HG02970 (cell line): ENCODE measurements at regions not wholly inside any gene's neighbourhood (a gene's known extent, or its start where the extent isn't known, plus 50 kb on each side); places are given as distances from the start of the nearest gene placed in this dataset.
"Not testable (repeated sequence)": the region's sequence is repeated elsewhere in the genome, so short reads cannot be mapped to it uniquely, and the experiment has no call there.

ENCODE experiments used
- ATAC-seq: cut with Tn5 transposase; IDR thresholded peaks from one replicate; pipeline ENCODE4 v1.9.1; 2021; ENCODE audit warnings: mild to moderate bottlenecking, moderate library complexity, moderate number of reproducible peaks; ENCODE audit not compliant: unreplicated experiment, low FRiP score

- no peak for ATAC-seq
Observed at GRCh38 chr21:35818597-35818996, 241.7 kb downstream of the SETD4 start.

DNA sequence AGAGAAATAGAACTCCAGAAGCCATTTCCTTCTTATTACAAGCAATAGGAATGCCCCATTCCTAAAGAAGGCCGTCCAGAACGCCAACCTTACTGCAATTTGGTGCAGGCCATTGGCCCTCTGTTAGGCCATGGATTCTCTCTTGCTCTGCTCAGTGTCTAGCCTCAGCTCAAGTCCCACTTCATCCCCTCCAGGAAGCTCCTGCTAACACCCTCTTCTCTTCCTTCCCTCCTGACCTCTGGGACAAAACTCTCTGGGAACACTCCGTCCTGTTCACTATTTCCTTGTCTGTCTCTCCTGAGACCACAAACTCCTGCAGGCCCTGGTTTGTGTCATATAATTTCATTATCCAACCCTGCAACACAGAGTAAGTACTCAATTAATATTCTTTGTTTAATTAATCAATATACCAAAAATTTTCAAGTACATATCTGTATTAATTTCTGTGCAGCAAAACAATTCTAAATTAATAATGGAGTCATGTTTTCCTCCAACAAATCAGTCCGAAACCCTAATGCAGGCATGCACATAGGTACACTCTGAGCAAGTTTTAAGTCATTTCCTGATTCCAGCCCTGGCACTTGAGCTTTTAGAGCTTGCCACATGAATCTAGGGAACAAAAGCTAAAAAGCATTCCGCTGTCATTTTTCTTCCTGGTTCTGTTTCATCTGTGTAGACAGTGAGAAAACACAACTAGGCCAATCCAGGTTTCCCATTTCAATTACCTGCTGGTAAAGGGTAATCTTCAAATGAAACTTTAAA is 245.3 kb downstream of the SETD4 start:
- ATAC-seq, result no peak

GRCh38 chr21:35812679-35813078 is 247.6 kb downstream of the SETD4 start:
- no peak for ATAC-seq

- no peak for ATAC-seq
Observed at GRCh38 chr21:35811191-35811806, 249.0 kb downstream of the SETD4 start.

- no peak for ATAC-seq
Observed at GRCh38 chr21:35810431-35810970, 249.8 kb downstream of the SETD4 start.

DNA sequence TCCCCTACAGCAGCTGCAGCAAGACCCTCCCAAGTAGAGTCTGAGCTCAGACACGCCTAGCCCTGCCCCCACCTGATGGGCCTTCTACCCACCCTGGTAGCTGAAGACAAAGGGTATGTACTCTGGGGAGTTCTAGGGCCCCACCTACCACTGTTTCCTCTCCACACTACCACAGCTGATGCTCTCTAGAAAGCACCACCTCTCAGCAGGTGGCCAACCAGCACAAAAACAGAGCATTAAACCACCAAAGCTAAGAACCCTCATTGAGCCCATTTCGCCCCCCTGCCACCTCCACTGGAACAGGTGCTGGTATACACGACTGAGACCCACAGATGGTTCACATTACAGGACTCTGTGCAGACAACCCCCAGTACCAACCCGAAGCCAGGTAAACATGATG is 258.9 kb downstream of the SETD4 start:
- ATAC-seq, result no peak

DNA sequence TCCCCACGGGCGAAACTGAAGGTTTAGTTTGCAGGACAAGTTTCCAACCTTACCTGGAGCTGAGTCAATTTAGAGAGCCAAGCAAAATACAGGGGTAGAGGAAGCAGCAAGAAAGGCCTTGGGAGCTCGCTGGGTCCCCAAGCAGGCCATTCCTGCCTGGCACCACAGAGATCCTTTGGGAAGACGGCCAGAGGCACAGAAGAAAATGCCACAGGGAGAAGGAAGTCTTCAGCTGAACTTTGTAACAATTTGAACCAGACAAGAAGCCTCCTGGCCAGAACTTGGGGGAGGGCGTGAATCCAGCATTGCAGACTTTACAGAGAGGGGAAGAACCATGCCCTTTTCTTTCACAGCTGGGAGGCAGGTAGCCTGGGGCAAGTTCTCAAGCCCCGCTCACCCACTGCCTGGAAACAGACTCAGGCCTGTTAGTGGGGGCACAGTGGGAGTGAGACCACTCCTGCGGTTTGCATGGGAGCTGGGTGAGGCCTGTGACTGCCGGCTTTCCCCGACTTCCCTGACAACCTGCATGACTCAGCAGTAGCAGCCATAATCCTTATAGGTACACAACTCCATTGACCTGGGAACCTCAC is 259.4 kb downstream of the SETD4 start:
- not testable (repeated sequence) for ATAC-seq

DNA sequence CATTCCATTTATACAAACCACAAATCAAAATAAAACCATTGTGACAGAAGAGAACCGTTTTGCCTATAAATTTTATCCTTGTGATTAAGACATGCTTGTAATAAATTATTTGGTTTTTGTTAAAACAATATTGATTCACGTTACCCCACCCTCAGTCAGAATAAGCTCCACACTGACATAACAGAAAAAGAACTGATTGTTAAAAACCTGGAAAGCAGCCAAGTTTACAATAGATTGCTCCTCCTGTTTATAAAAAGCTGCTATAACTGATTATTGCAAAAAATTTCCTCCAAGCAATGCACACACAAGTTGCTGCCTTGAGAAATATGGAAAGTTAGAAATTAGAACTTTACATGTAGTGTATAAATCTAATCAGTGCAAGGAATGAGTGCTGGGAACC is 263.5 kb downstream of the SETD4 start:
- no peak for ATAC-seq

DNA sequence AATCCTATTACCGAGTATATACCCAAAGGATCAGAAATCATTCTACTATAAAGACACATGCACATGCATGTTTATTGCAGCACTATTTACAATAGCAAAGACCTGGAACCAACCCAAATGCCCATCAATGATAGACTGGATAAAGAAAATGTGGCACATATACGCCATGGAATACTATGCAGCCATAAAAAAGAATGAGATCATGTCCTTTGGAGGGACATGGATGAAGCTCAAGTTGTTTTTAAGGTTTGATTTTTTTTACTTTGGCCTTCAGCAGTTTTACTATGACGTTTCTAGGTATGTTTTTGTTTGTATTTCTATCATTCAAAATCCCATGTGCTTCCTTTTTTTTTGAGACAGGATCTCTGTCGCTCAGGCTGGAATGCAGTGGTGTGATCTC is 265.8 kb downstream of the SETD4 start:
- not testable (repeated sequence) for ATAC-seq

DNA sequence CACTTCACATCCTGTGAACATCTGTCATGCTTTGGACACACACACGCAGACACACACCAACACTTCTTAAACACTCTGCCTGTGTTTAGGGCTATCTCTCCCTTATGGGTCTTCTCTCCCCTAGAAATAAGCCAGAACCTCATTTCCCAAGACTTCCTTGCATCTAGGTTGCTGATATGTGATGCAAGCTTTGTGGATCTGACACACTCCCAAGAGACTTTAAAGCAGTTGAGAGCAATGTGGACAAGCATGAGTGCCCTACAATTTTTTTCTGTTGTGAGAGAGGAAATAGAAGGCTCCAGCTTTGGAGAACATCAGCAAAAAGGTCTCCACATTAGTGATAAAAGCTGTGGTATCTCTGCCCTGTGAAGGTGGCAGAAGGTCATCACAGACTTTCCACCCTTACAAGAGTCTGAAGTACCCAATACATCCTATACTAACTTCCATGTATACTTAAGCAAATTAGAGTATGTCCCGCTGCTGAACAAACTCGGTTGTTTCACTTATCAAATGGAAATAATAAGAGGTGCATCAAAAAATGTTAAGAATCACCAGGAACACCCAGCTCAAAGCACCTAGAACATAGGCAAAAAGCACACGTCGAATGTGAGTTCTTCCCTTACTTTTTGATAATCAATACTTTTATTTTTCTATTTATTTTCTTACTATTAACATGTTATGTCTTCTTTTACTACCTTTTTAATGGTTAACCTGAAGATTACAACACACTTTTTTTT is 267.6 kb downstream of the SETD4 start:
- ATAC-seq, result no peak

DNA sequence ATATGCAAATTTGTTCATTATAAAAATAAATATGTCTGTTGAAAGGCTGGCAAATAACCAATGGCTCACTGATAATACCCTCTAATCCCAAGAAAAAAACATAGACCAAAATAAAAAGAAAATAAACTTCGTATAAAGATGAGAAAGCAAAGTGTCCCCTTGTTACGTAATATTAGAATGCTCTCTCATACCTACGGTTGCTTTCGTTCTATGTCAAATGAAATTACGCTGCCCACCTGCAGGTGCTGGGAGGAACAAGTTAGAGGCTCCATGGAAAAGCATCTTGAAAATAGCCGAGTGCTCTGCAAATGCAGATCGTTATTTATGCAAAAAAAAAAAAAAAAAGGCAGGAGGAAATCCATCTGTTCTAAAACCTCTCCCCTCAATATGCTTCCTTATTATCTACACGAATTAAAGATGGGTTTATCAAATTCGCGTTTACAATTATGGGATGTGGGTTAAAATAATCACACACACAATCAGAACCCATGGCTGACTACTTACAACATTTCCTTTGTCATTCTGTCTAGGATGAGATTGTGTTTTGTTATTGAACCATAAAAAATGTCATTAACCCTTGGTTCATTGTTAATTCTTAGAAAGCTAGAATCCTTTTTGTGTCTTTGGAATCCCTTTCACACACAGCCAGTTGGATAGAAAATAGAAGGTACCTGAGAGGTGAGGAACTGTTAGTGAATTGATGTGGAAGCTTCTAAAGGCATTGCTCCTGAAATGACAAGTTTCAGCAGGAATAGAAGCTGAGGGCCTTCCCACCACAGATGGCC is 268.6 kb downstream of the SETD4 start:
- ATAC-seq, result no peak

DNA sequence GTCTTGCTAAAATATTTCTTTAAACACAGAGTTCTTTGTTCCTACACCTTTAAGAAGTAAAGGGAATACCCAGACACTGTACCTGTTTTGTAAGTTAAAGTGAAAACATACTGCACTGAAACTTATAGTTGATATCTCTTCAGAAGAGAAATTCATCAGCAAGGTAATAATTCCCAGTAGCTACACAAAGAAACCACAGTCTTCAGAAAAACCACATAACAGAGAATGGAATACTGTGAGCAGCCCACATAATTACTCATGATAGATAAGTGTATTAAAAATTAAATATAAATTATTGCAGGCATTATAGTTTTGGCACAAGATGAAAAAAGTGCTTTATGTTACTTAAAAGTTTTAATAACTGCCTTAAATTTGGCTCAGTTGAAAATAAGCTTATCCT is 276.6 kb downstream of the SETD4 start:
- no peak for ATAC-seq

- ATAC-seq, result no peak
Observed at GRCh38 chr21:35782667-35783066, 277.7 kb downstream of the SETD4 start.

GRCh38 chr21:35780983-35781382 is 279.3 kb downstream of the SETD4 start:
- ATAC-seq, result no peak

GRCh38 chr21:35779690-35780570 is 280.4 kb downstream of the SETD4 start:
- no peak for ATAC-seq

DNA sequence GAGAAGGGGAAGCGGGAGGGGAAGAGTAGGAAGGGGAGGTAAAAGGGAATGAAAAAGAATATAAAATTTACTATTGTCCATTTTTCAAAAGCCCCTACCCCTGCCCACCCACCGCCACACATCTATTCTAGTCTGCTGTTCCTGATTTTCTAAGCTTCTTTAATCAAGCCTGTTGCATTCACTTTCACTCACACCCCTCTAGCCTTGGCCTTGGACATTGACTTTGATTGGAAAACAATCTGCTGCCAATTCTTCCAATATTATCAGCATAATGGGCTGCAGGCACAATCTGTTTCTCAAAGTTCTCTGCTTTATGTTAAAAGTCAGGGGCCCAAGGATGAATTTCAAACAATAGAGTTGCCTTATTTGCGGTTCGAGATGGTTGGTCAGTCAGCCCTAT is 281.2 kb downstream of the SETD4 start:
- no peak for ATAC-seq

- no peak for ATAC-seq
Observed at GRCh38 chr21:35777081-35777480, 283.2 kb downstream of the SETD4 start.

DNA sequence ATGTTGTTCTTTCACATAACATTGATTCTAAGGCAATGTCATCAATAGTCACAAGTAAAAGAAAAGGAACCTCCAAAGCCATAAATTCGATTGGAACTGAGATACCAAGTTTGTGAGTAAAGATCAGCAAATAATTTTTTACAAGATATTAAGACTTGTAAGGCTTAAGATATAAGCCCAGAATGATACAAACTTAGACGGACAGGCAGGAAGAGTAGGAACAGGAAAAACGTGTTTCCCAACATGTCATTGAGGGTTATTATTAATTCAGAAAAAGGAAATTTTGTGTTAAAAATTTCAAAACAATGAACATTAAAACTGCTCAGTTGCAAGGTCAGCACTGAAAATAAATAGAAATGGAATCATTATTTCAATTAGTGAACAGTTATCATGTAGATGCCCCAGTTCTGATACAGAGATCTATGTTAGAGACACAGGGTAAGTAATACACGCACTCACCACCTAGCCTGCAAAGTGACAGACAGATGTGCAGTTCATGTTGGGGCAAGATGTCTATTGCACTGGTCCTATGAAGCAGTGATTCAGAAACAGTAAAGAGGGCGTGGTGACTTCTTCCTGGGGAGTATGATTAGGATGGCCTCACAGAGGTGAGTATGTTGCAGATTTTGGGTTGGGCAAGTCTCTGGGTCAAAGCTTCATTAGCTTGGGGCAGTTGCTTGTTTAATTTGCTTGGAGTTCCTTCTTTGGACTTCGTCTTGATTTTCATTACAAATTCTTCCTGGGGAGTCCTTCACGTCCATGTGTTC is 284.4 kb downstream of the SETD4 start:
- ATAC-seq, result no peak
